T-helper 2 cell treated with Interferon-gamma antibody and Interleukin-4, amounts not matched to agents 100 ng/mL and 5 ng/mL, for 36 hours (primary cell): ENCODE measurements at regions not wholly inside any gene's neighbourhood (a gene's known extent, or its start where the extent isn't known, plus 50 kb on each side); places are given as distances from the start of the nearest gene placed in this dataset.
"Not testable (repeated sequence)": the region's sequence is repeated elsewhere in the genome, so short reads cannot be mapped to it uniquely, and the experiment has no call there.

Source experiments
- intact Hi-C: fragments of 100-400 bp; cut with micrococcal nuclease; formaldehyde crosslinking; loops from one replicate; pipeline ENCODE4 v1.15.1; 2023

DNA sequence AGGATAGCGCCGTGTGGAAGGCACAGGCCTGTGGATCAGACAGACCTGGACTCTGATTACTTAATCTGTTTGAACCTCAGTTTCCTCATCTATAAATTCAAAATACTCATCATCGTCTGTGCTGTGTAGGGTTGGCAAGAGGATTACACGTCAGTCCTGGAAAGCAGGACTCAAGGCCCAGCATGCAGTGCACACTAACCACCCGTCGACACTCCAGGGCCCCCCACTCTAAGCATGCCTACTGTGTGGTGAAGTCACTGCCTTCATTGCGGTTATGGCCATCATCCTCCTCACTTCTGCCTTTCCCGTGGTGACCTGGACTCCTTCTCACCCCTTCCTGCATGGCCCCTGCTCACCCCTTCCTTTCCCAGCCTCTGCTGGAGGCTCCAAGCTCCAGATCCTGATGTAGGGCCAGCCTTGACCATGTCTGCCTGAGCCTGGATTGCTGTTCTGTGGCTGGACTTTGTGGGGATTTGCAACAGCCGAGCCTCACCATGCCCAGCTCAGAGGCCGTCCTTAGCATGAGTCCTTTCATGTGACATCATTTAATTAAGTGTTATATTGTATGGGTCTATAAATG lies 1158.0 kb downstream of the TBC1D22A start:
- intact Hi-C loops: no loop called here

DNA sequence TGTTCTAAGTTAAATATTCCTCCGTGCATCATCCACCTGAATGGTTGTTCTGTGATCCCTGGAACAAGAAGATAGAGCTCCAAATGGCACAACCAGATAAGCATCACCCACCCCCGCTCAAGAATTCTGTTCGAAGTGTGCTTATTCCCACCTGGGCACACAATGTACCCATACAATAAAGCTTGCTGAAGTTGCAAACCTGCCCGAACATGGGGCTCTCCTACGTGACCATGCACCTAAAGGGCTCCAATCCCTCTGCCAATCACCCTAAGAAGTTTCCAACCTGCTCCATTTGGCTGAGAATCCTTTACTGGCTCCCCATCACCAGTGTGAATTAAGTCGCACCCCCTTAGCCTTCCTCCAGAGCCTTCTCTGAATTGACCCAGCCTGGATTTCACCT lies 1157.4 kb downstream of the TBC1D22A start:
- intact Hi-C loops: no loop called here

DNA sequence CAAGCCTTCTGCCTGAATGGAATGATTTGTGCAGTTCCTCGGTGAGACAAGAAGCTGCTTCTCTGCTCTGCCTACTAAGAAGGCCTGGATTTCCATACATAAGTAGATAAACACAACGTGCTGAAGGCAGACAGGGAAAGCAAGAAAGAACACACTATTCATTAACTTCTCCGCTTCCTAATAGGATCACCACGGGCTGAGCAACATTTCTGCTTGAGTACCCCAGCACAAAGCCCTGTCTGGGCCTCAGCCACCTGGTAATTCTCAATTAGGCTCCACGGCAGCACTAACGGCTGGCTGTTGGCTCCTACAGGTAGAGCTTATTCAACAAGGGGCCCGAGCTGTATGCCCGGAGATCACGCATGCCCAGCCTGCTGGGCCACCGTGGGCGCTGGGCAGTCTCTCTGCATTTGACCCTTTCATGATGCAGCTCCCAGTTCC lies 1156.6 kb downstream of the TBC1D22A start:
- intact Hi-C loops: no loop called here

DNA sequence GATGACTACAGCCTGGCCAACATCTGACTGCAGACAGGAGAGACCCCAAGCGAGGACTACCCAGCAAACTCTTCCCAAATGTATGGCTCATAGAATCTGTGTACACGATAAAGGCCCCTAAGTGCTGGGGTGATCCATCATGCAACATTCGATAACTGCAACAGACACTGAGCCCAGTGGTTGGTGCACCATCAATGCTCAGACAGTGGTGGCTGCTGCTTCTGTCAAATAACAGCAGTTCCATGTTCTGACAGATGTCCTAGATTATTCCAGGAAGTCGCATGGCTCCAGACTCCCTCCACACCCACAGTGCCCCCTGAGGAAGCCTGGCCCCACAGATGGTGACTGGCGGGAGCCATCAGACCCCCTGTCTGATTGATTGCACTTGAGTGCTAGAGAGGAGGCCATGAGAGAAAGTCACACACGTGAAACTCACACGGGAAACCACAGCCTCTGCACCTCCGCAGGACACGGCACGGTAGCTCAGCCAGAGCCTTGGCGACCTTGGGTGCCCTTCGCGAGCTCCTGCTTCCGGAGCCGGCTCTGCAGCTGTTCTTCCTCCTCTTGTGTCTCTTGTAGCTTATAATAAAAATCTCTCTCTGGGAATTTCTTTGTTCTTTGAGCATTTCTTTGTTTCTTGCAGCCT lies 1155.9 kb downstream of the TBC1D22A start:
- intact Hi-C loops: no loop called here

DNA sequence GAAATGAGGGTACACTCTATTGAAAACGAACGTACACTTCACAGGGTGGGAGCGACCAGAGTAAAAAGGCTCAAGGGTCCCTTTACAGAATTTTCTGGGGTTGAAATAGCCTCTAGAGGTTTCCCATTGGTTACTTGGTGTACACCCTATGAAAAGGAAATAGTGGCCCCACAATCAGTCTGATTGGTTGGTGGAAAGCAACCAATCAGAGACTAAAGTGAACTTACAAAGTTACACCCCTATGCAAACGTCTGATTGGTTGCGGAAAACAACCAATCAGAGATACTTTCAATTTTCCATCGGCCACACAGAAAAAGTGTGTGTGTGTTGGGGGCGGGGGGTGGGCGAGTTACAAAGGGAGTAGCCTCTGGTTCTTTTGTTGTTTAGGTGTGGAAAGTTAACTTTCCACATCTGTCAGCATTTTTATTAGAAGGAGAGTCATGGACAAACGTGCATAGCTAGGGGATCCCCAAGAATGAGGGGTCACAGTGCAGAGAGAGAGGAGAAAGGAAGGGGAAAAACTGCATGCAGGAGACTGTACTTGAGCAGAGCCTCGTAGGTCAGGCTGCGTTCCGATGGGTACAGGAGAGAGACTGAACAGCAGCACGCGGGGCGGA lies 1152.1 kb downstream of the TBC1D22A start:
- intact Hi-C loops: no loop called here

DNA sequence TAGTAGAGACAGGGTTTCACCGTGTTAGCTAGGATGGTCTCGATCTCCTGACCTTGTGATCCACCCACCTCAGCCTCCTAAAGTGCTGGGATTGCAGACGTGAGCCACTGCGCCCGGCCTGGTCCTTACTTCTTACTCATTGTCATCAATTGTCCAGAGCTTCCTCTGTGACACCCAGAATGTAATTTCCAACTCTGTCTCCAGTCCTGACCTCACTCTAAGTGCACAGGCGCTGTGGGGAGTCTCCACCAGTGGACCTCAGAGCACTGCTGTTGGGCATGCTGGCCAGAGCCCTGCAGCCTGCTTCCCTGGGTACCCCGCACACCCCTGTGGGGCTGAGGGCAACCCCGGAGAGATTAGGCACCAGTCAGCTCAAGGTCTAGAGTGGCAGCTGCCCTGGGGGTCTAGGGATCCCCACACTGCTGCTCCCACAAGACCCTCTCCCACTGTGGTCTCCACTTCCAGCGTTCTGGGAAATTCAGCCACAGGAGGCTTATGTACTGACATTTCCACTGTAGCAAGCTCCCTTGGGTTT lies 1140.3 kb downstream of the TBC1D22A start:
- intact Hi-C loops: no loop called here

DNA sequence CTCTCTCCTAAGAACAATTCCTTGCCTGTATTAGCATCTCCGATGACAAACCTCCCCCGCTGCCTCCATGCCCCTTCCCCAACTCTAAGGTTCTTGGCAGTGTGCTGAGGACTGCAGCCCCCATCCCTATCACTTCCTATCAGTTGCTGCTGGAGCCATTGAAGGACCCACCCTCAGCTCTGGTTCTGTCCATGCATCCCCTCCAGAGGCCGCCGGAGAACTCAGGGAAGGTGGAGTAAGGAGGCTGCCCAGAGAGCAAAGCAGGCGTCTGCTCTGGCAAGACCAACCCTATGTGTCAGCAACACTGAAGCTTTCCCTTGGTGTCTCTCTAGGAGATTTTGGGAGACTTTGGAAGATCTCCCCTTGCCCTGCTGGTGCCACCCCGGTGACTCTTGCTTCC lies 1139.5 kb downstream of the TBC1D22A start:
- intact Hi-C loops: no loop called here

DNA sequence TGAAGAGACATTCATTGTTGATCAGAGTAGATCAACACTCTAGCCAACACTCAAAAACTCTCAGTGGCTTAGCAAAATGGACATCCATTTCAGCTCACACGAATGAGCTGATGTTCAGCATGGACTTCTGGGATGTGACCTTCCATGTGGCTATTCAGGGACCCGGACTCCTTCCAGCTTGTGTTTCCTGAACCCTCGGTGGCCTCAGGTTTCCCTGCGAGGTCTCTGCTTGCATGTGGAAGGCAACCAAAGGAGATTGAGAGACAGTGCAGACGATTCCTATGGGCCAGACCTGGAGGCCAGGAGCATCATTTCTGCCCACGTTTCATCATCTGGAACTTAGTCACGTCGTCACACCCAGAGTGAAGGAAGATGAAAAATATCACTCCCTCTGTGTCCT lies 1137.4 kb downstream of the TBC1D22A start:
- intact Hi-C loops: no loop called here

DNA sequence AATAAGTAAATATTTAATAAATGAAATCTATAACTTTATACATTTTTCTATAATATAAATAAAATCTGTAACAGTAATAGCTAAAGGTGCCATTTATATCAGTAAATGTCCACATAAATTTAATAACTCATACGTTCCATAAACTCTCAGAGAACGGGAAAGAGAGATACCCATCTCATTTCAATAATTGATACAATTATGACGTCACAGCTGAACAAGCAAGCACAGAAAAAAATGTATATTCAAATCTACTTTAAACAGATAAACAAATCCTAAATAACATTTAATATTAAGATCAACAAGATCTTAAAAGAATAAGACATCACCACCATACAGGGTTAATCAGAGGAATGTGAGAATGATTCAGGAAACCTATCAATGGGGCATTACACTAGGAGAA lies 1136.5 kb downstream of the TBC1D22A start:
- intact Hi-C loops: no loop called here

DNA sequence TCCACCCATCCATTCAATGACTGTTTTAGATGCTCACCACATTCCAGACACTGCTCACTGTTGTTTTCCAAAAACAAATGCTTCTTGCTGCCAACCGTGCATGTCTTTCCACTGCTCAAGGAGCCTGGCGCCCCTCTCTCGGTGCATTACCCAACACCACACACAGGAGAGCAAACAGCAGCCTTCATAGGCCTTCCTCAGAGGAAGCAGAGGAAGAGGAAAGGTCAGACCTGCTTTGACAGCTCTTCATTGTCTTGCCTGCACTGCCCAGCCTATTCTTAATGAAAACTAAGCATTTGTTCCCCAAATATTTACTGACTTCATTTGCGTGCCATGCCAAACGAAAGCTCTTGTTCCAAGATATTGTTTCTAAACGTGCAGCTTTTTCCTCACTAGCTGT lies 1129.2 kb downstream of the TBC1D22A start:
- intact Hi-C loops: no loop called here

DNA sequence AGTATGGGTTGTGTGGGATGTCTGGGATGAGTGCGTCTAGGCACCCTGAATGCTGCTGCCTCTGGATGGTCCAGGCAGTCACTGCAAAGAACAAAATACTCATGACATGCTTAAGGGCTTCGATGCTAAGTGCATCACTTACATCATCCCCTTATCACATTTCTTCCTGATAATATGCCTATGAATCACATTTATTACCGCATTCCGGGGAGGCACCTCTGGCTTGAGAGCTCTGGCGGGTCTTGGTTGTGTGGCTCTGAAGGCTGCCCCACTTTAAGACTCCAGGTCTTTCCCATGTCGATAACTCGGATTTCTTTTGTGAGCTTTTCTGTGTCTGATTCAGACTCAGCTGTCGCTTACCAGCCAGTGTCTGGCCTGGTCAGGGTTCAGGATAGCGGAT lies 1126.4 kb downstream of the TBC1D22A start:
- intact Hi-C loops: no loop called here

DNA sequence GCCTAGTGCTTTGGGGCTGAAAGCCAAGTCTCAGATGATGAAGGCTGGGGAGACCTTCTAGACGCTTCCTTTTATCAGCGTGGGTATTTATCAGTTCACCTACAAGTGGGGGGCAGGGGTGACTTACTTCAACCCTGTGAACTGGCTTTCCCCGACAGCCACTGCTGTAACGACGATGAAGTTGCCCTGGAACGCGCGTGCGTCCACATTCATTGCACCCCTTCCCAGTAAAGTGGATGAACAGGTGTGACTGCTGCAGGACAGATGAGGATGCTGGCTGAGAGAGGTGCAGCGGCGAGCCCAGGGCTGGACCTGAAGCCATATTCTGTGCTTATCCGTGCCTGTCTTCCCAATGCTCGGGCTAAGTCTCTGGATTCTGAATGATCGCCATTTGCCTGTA lies 1122.3 kb downstream of the TBC1D22A start:
- intact Hi-C loops: no loop called here

DNA sequence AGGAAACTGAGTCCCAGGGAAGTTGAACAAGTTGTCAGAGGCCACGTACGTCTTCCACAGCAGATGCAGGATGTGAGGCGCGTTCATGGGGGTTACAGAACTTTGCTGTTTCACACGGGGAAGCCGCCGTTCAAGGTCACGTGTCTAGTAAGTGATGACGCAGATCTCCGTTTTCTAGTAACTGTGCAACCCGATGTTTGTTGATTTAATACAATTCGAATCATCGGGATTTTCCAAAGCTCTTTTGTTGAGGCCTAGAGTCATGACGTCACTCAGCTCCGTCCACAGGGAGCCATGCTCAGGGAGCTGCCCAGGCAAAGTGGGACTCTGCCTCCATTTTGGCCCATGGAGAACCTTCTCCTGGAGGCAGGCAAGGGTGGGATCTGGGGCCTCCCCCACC lies 1121.8 kb downstream of the TBC1D22A start:
- intact Hi-C loops: no loop called here

DNA sequence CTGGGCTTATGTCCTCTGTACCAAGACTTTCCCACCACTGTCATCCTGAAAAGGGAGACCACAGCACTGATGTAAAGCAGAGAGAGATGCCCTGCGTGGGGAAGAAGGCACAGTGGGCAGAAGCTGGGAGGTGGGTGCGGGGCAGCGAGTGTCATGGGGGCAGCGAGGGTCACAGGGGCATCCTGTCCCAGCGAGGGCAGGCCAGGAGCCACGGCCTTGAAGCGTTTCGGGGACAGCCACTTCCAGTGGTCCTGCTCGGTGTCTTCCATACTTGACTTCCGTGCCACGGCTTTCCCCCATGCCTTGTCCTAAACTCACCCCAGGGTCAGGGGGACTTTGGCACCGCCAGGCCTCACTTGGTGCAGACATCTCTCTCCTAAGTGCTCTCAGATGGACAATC lies 1121.3 kb downstream of the TBC1D22A start:
- intact Hi-C loops: no loop called here

DNA sequence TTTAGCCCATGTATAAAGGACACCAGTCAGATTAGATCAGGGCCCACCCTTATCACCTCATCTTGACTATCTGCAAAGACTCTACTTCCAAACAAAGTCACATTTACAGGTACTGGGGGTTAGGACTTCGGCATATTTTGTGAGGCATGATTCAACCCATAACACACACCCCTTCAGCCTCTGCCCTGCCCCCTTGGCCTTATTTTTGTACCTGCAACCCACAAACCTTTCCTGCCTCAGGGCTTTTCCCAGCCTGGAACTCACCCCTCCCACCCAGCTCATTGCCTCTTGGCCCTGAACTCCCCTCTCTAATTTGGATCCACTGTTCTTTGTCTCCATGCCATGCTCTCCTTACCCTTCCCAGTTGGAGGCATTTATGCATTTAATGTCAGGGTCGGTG lies 1116.9 kb downstream of the TBC1D22A start:
- intact Hi-C loops: no loop called here

DNA sequence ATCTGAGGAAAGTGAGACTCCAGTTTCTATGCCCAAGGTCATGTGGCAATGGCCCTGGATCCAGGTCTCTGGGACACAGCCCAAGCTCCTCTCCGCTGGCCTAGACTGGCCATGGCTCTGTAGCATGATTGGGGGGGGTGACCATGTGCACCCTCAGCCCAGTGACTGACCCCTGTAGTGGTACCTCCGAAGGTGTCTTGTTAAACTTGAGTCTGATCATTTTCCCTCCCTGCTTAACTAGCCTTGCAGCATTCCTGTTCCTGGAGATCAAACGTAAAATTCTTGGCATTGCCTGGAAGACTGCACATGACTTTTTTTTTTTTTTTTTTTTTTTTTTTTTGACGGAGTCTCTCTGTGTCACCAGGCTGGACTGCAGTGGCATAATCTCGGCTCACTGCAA lies 1116.0 kb downstream of the TBC1D22A start:
- intact Hi-C loops: no loop called here

DNA sequence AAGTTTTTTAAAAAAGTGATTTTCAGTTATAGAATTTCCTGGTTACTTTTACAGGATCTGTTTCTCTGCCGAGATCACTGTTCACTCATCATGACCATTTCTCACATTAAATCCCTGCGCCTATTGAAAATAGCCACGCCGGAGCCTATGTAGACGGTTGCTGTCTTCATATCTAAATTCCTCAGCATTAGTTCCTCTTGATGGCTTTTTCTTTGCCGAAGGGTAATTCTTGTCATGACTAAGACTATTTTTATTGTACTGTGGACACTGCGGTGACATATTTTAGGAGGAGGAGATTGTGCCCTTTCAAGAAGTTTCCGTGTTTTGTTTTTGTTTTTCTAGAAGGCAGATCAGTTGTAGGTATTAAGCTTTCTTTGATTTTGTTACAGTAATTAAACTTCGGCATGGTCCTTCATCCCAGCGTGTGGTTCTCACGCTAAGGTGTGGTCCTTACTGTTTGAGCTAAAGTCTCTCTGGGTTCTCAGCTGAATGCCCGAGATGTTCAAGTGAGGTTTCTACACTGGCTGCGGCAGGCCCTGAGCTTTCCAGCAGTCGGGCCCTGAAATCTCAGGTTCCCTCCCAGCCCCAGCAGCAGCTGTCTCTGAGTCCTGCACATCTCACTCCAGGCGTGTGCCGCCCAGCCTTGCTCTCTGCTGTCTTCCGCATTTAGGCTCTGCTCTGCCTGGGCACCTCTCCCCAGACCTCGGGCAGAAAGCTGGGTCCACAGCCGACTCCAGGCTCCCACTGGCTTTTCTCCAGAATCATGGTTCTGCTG lies 1110.5 kb downstream of the TBC1D22A start:
- intact Hi-C loops: no loop called here

DNA sequence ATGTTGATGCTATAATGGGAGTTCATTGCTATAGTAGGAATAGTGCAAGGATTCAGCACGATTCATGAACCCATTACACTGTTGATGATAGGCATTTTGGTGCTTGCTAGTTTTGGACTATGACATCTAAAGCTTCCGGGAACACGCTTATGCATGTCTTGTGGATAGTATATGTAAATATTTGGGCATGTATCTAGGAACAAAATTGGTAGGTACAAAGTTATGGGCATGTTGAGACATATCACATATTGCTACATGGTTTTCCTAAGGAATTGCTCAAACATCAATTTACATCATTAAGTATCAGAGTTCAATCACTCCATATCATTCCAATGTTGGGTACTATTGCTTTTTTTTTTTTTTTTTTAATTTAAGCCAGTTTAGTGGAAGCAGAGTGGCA lies 1103.2 kb downstream of the TBC1D22A start:
- intact Hi-C loops: no loop called here

DNA sequence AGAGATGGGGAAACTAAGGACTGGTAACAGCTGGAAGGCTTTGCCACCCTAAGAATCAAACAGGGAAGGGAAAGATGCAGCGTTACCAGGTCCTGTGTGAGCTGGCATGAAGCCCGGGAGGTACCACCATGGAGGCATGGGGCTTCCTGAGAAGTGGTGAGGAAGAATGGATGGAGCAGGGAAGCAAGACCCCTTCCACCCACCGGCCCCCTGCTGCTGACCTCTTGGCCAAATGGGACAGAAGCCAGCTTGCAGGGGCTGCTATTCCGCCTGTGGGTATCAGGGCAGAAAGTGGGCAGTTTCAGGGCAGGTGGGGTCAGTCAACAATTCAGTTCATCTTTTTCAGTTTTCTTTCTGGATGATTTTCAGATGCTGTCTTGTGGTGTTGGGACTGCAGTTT lies 1099.9 kb downstream of the TBC1D22A start:
- intact Hi-C loops: no loop called here

DNA sequence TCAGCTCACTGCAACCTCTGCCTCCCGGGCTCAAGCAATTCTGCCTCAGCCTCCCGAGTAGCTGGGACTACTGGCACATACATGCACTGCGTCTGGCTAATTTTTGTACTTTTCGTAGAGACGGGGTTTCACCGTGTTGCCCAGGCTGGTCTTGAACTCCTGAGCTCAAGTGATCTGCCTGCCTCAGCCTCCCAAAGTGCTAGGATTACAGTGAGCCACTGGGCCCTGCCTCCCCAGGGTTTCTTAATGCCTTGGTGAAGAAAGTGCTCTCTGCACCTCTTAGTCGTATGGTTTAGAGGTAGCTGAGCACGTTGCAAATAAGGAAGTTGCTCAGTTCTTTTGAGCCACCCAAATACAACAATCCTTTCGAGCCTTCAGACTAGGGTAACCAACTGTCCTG lies 1098.5 kb downstream of the TBC1D22A start:
- intact Hi-C loops: not testable (repeated sequence)

DNA sequence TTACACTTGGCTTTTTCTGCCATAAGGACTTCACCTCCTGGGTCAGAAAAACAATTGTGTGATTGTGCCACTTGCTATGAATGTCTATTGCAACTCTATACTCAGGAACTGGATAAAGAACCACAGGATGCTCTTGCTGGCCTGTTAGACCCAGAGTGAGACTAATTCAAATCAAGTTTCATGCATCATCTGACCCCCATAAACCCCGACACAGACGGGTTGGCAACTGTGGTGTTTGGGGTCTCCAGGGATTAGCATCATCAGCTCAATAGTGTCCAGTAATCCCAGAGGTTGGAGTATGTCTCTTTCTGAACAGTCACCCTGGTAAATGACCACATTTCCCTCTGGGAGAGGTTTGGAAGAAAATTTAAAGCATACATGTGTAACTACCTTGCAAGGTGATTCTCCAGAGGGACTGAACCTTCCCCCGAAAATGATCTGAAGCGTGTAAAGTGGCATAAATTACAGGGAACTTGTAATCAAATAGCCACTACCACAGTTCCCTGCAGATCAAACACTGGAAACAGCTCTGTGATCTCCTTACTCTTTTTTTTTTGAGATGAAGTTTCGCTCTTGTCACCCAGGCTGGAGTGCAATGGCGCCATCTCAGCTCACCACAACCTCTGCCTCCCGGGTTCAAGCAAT lies 1097.6 kb downstream of the TBC1D22A start:
- intact Hi-C loops: no loop called here
